Panc1 (cell line): ENCODE measurements at regions not wholly inside any gene's neighbourhood (a gene's known extent, or its start where the extent isn't known, plus 50 kb on each side); places are given as distances from the start of the nearest gene placed in this dataset.

ENCODE experiments used
- ATAC-seq: fragments of 200-7000 bp; cut with Tn5 transposase; 2 replicates; pipeline ENCODE4 v1.9.1; 2020; ENCODE audit warnings: mild to moderate bottlenecking, moderate library complexity
- BruUV-seq: library from RNA; stranded (reverse); fragments of 400-500 nt; replicated peaks from 2 replicates; lab custom pipeline; 2021; lab: Mats Ljungman, UMichigan
- CTCF ChIA-PET: fragments of 300-600 bp; sonication (Branson Sonifier 250); formaldehyde crosslinking; loops from one replicate; lab custom pipeline; 2022; ENCODE audit warnings: antibody characterized with exemption; lab: Charles Lee
- POLR2A ChIA-PET: fragments of 300-600 bp; sonication (Branson Sonifier 250); formaldehyde crosslinking; loops from one replicate; lab custom pipeline; 2022; ENCODE audit warnings: antibody characterized with exemption; lab: Charles Lee
- DNase-seq: peaks from one replicate; pipeline ENCODE4 v3.0.0-alpha.2; 2010; ENCODE audit warnings: low read depth, low spot score
- H3K27ac ChIP-seq: 2 replicates; pipeline ENCODE4 v1.5.1; 2011; ENCODE audit warnings: mild to moderate bottlenecking, low read length, inconsistent platforms
- H3K27me3 ChIP-seq: fragments of 200-500 bp; sonication (Bioruptor generic); 2 replicates; pipeline ENCODE4 v1.6.0; 2014; ENCODE audit warnings: low read length, inconsistent platforms; ENCODE audit not compliant: control insufficient read depth, insufficient read depth
- H3K36me3 ChIP-seq: fragments of 200-500 bp; sonication (Bioruptor generic); 2 replicates; pipeline ENCODE4 v1.5.1; 2014; ENCODE audit warnings: inconsistent platforms, mild to moderate bottlenecking, low read length, moderate library complexity; ENCODE audit not compliant: control insufficient read depth, insufficient read depth
- H3K4me1 ChIP-seq: 2 replicates; pipeline ENCODE4 v1.5.1; 2011; ENCODE audit warnings: inconsistent platforms, mild to moderate bottlenecking, low read length, moderate library complexity; ENCODE audit not compliant: control insufficient read depth, insufficient read depth
- H3K4me3 ChIP-seq, 2 experiments: 2 replicates each; pipeline ENCODE4 v1.5.1; 2011 to 2012; ENCODE audit warnings: low read depth in 2 of 2, low read length in 2 of 2, mild to moderate bottlenecking in 2 of 2, inconsistent platforms in 1 of 2, moderate library complexity in 1 of 2
- H3K9me3 ChIP-seq: fragments of 200-500 bp; sonication (Bioruptor generic); 2 replicates; pipeline ENCODE4 v1.5.1; 2014; ENCODE audit warnings: low read depth, mild to moderate bottlenecking, inconsistent platforms, low read length, moderate library complexity; ENCODE audit not compliant: control insufficient read depth, insufficient read depth
- CTCF ChIP-seq: fragments of 450-650 bp; IDR thresholded peaks from 2 replicates; pipeline ENCODE4 v1.5.1; 2017; ENCODE audit warnings: mild to moderate bottlenecking
- POLR2AphosphoS5 ChIP-seq: IDR thresholded peaks from 2 replicates; pipeline ENCODE4 v1.6.1; 2012; ENCODE audit warnings: mild to moderate bottlenecking, low read depth, low read length, moderate library complexity
- REST ChIP-seq, 2 experiments: IDR thresholded peaks; 2 replicates each; pipeline ENCODE4 v1.6.1; 2011 to 2012; ENCODE audit warnings: low read depth in 2 of 2, control low read depth in 1 of 2, low read length in 1 of 2, mild to moderate bottlenecking in 1 of 2, moderate library complexity in 1 of 2; ENCODE audit not compliant: insufficient read depth in 1 of 2
- SIN3A ChIP-seq: IDR thresholded peaks from 2 replicates; pipeline ENCODE4 v1.6.1; 2012; ENCODE audit warnings: low read depth, mild to moderate bottlenecking, low read length, moderate library complexity, borderline replicate concordance; ENCODE audit not compliant: insufficient read depth
- TCF7L2 ChIP-seq: IDR thresholded peaks from 2 replicates; pipeline ENCODE4 v1.6.1; 2011; ENCODE audit warnings: mild to moderate bottlenecking, low read depth, low read length, inconsistent platforms
- in situ Hi-C: cut with HindIII; loops from 2 replicates; pipeline ENCODE4 v1.10.0; 2016; ENCODE audit warnings: low sequenced_read_pairs, low pct_unique_long_range_greater_than_20kb
- intact Hi-C: fragments of 100-400 bp; cut with micrococcal nuclease; formaldehyde crosslinking; loops from one replicate; pipeline ENCODE4 v1.10.0; 2022; ENCODE audit not compliant: unreplicated experiment

GRCh38 chr5:2130361-2130760, 247.6 kb upstream of the IRX4 start:
- no peak overlapping the region for H3K4me3 ChIP-seq
- TF ChIP-seq REST (IDR thresholded peaks at IDR 0.05; ENCODE audit: insufficient read depth in 1 of 2, low read depth in 2 of 2, low read length in 1 of 2) (no peak), POLR2AphosphoS5 (no peak), CTCF (no peak), SIN3A (no peak), TCF7L2 (no peak)
- intact Hi-C loops = no loop called here
- POLR2A ChIA-PET = no interaction called here
- no peaks in the 10 kb centered on the region for H3K4me1 ChIP-seq
- CTCF ChIA-PET = no interaction called here
- no TSS peak for BruUV-seq
- H3K27ac ChIP-seq = no peak overlapping the region
- in situ Hi-C loops = no loop called here
- no peaks in the 10 kb centered on the region for H3K9me3 ChIP-seq
- ATAC-seq (no peak), DNase-seq (no peak)
- H3K27me3 ChIP-seq = no peaks in the 10 kb centered on the region; the same call in 1 of the 2 replicates
- no peaks in the 10 kb centered on the region for H3K36me3 ChIP-seq

GRCh38 chr5:2129568-2130272, 247.0 kb upstream of the IRX4 start:
- DNase-seq (no peak), ATAC-seq (no peak)
- TF ChIP-seq SIN3A (no peak), POLR2AphosphoS5 (no peak), REST (IDR thresholded peaks at IDR 0.05; ENCODE audit: insufficient read depth in 1 of 2, low read depth in 2 of 2, low read length in 1 of 2) (no peak), TCF7L2 (no peak), CTCF (no peak)
- BruUV-seq = no TSS peak
- H3K36me3 ChIP-seq = no peaks in the 10 kb centered on the region
- intact Hi-C loops (no loop called here), in situ Hi-C loops (no loop called here)
- POLR2A ChIA-PET = no interaction called here
- no peak overlapping the region for H3K27ac ChIP-seq
- H3K4me3 ChIP-seq = no peak overlapping the region
- no peaks in the 10 kb centered on the region for H3K4me1 ChIP-seq
- H3K9me3 ChIP-seq = no peaks in the 10 kb centered on the region
- H3K27me3 ChIP-seq = no peaks in the 10 kb centered on the region; the same call in 1 of the 2 replicates
- CTCF ChIA-PET = no interaction called here
